Transverse colon (tissue), 3 donors: ENCODE measurements at regions not wholly inside any gene's neighbourhood (a gene's known extent, or its start where the extent isn't known, plus 50 kb on each side); places are given as distances from the start of the nearest gene placed in this dataset.

ENCODE experiments used
- CTCF ChIP-seq, 5 experiments: fragments of 200-600 bp in 3 of 5; fragments of 450-650 bp in 2 of 5; sonication (generic) in 3 of 5; IDR thresholded peaks; 1 replicate in 2 of 5; 2 replicates in 3 of 5; pipeline ENCODE4 v1.5.1; 2016 to 2017; ENCODE audit warnings: antibody characterized with exemption in 5 of 5, inconsistent platforms in 3 of 5, mild to moderate bottlenecking in 2 of 5, moderate library complexity in 1 of 5
- EP300 ChIP-seq: sonication (generic); formaldehyde crosslinking; IDR thresholded peaks from one replicate; pipeline ENCODE4 v1.6.1; 2017; ENCODE audit warnings: antibody characterized with exemption, low read depth

- TF ChIP-seq EP300, result no peak
- no peak for TF ChIP-seq CTCF (IDR thresholded peaks at IDR 0.05)
These were observed 282.2 kb downstream of the EMP1 start for GRCh38 chr12:13478650-13479181.
